Right atrium auricular region (tissue), 2 donors: ENCODE measurements at regions not wholly inside any gene's neighbourhood (a gene's known extent, or its start where the extent isn't known, plus 50 kb on each side); places are given as distances from the start of the nearest gene placed in this dataset.

Experiments used
- DNase-seq: peaks from one replicate; pipeline ENCODE4 v3.0.0-alpha.2; 2019; ENCODE audit warnings: low spot score
- H3K27ac ChIP-seq, 2 donors: fragments of 200-600 bp; sonication (generic); 1 replicate in 1 of 2; 2 replicates in 1 of 2; pipeline ENCODE4 v1.5.1; 2016 to 2019
- H3K27me3 ChIP-seq, 2 donors: fragments of 200-600 bp; sonication (generic); one replicate each; pipeline versions ENCODE4 v1.5.1 to v1.6.0; 2017 to 2019
- H3K36me3 ChIP-seq: fragments of 200-600 bp; sonication (generic); one replicate; pipeline ENCODE4 v1.5.1; 2016
- H3K4me1 ChIP-seq, 2 donors: fragments of 200-600 bp; sonication (generic); one replicate each; pipeline versions ENCODE4 v1.5.1 to v1.6.0; 2017 to 2019
- H3K4me3 ChIP-seq, 2 donors: fragments of 200-600 bp; sonication (generic); 1 replicate in 1 of 2; 2 replicates in 1 of 2; pipeline ENCODE4 v1.5.1; 2017 to 2019; ENCODE audit warnings: mild to moderate bottlenecking in 1 of 2, moderate library complexity in 1 of 2
- H3K9me3 ChIP-seq, 2 donors: fragments of 200-600 bp; sonication (generic); one replicate each; pipeline ENCODE4 v1.5.1; 2019
- CTCF ChIP-seq, 2 donors: fragments of 200-600 bp; sonication (generic); IDR thresholded peaks; one replicate each; pipeline ENCODE4 v1.5.1; 2019; ENCODE audit warnings: antibody characterized with exemption in 2 of 2

DNA sequence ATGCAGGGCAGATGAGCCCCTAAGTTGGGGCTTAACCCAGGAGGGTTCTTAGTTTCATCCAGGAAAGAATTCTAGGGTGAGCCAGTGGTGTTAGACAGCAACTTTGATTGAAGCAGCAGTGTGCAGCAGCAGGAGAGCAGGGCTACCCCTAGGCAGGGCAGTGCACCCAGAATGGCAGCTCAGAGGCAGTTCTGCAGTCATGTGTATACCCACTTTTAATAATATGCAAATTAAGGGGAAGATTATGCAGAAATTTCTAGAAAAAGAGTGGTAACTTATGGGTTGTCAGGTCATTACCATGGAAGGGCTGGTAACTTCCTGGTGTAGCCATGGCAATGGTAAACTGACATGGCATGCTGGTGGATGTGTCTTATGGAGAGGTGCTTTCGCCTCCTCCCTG lies 297.5 kb downstream of the PCNX1 start:
- H3K9me3 ChIP-seq = no peaks in the 10 kb centered on the region
- no peak for TF ChIP-seq CTCF (IDR thresholded peaks at IDR 0.05)
- DNase-seq = no peak
- H3K27me3 ChIP-seq = no peaks in the 10 kb centered on the region
- no peak overlapping the region for H3K27ac ChIP-seq
- no peaks in the 10 kb centered on the region for H3K4me1 ChIP-seq
- H3K36me3 ChIP-seq = no peaks in the 10 kb centered on the region
- H3K4me3 ChIP-seq = no peak overlapping the region

DNA sequence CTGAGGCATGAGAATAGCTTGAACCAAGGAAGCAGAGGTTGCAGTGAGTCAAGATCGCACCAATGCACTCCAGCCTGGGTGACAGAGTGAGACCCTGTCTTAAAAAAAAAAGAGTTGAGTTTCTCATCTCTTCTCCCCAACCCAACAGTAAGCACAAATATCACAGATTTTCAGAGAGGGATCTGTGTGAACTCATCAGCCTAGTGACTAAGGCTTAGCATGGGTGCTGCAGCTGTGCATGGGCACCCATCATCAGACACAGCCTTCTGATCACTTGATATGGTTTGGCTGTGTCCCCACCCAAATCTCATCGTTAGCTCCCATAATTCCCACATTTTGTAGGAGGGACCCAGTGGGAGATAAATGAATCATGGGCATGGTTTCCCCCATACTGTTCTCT lies 298.9 kb downstream of the PCNX1 start:
- Histone ChIP-seq H3K4me1 (no peaks in the 10 kb centered on the region), H3K4me3 (no peak overlapping the region), H3K27ac (no peak overlapping the region), H3K36me3 (no peaks in the 10 kb centered on the region), H3K27me3 (no peaks in the 10 kb centered on the region), H3K9me3 (no peaks in the 10 kb centered on the region)
- TF ChIP-seq CTCF (IDR thresholded peaks at IDR 0.05) = no peak
- DNase-seq = no peak

DNA sequence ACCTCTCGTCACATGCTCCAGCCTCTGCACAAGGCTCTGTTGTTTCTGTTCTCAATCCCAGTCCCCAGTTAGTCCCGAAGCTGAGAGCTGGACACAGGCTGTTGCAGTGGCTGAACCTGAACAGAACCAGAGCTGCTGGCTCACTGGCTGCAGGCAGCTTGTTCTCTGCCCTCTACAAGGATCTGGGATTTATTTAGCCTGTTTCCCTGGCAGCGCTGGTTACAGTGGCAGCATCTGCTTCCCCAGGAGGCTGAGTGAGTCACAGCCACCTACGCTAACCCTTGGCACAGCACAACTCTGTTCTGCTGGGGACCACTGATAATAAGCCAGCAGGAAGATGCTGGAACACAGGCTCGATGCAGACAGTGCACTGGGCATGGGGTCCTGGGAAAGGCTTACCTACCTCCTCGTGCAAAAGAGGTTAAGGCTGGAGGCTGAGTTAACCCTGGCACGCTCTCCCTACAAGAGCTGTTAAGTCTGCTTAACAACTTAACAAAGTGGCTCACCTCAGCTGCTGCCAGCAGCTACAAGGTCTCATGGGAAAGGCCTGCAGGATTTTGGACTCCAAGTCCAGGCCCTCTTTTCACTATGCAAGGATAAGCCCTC lies 299.6 kb downstream of the PCNX1 start:
- no peaks in the 10 kb centered on the region for H3K27me3 ChIP-seq
- H3K4me1 ChIP-seq = no peaks in the 10 kb centered on the region
- no peak overlapping the region for H3K27ac ChIP-seq
- no peak overlapping the region for H3K4me3 ChIP-seq
- TF ChIP-seq CTCF (IDR thresholded peaks at IDR 0.05) = no peak
- H3K9me3 ChIP-seq = no peaks in the 10 kb centered on the region
- peak; percentile 60 for DNase-seq
- no peaks in the 10 kb centered on the region for H3K36me3 ChIP-seq

DNA sequence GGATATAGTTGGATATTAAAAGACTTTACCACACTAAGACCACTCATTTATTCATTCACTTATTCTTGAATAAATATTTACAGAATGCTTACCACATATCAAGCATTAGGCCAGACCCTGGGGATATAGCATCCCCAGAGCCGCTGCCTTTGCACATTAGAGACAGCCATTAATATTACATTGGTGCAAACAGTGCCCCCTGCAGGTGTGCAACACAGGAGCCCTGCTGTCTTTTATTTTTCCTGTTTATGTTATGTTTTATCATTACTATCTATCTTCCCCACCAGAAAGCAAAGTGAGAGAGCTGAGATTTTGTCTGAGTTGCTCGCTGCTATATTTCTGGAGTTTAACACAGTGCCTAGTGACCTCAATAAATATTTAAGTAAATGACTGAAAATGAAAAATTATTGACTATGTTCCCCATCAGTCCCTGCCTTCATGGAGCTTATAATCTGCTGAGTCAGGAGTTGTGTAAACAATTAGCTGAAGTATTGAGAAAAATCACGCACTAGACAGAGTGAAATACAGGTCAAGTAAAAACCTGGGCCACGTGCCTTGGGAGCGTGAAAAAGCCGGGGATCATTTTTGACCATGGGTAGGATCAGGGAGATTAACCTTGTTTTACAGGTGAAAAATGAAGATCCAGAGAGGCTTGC lies 301.6 kb downstream of the PCNX1 start:
- Histone ChIP-seq H3K27ac (no peak overlapping the region), H3K36me3 (no peaks in the 10 kb centered on the region), H3K4me1 (no peaks in the 10 kb centered on the region), H3K4me3 (no peak overlapping the region), H3K9me3 (no peaks in the 10 kb centered on the region), H3K27me3 (no peaks in the 10 kb centered on the region)
- no peak for TF ChIP-seq CTCF (IDR thresholded peaks at IDR 0.05)
- DNase-seq = no peak

- TF ChIP-seq CTCF (IDR thresholded peaks at IDR 0.05) = no peak
- DNase-seq = no peak
- H3K36me3 ChIP-seq = no peaks in the 10 kb centered on the region
- H3K27me3 ChIP-seq = no peaks in the 10 kb centered on the region
- H3K27ac ChIP-seq = no peak overlapping the region
- H3K4me1 ChIP-seq = no peaks in the 10 kb centered on the region
- no peak overlapping the region for H3K4me3 ChIP-seq
- no peaks in the 10 kb centered on the region for H3K9me3 ChIP-seq
These were observed 302.6 kb downstream of the PCNX1 start for GRCh38 chr14:71209888-71210287.

- no peaks in the 10 kb centered on the region for H3K4me1 ChIP-seq
- no peak for TF ChIP-seq CTCF (IDR thresholded peaks at IDR 0.05)
- no peaks in the 10 kb centered on the region for H3K27me3 ChIP-seq
- DNase-seq = no peak
- H3K36me3 ChIP-seq = no peaks in the 10 kb centered on the region
- no peak overlapping the region for H3K27ac ChIP-seq
- H3K4me3 ChIP-seq = no peak overlapping the region
- H3K9me3 ChIP-seq = no peaks in the 10 kb centered on the region
These were observed 304.8 kb downstream of the PCNX1 start for GRCh38 chr14:71212093-71212492.
